BE2C (cell line): ENCODE measurements at regions not wholly inside any gene's neighbourhood (a gene's known extent, or its start where the extent isn't known, plus 50 kb on each side); places are given as distances from the start of the nearest gene placed in this dataset.

Experiments
- DNase-seq: peaks from one replicate; pipeline ENCODE4 v3.0.0-alpha.2; 2020
- H3K27me3 ChIP-seq: fragments of 250-450 bp; sonication (Bioruptor Pico); 2 replicates; pipeline ENCODE4 v1.5.1; 2020; ENCODE audit warnings: mild to moderate bottlenecking
- H3K36me3 ChIP-seq: fragments of 250-450 bp; sonication (Bioruptor Pico); 2 replicates; pipeline ENCODE4 v1.5.1; 2020; ENCODE audit warnings: mild to moderate bottlenecking
- H3K4me1 ChIP-seq: fragments of 250-450 bp; sonication (Bioruptor Pico); 2 replicates; pipeline ENCODE4 v1.5.1; 2020
- H3K4me3 ChIP-seq: 2 replicates; pipeline ENCODE4 v1.5.1; 2011; ENCODE audit warnings: low read depth, low read length
- H3K9me3 ChIP-seq: fragments of 250-450 bp; sonication (Bioruptor Pico); 2 replicates; pipeline ENCODE4 v1.5.1; 2020
- TF ChIP-seq, protein P1 (sequence below): IDR thresholded peaks from 2 replicates; pipeline ENCODE4 v1.5.1; 2012; ENCODE audit warnings: mild to moderate bottlenecking, low read depth, low read length

DNA sequence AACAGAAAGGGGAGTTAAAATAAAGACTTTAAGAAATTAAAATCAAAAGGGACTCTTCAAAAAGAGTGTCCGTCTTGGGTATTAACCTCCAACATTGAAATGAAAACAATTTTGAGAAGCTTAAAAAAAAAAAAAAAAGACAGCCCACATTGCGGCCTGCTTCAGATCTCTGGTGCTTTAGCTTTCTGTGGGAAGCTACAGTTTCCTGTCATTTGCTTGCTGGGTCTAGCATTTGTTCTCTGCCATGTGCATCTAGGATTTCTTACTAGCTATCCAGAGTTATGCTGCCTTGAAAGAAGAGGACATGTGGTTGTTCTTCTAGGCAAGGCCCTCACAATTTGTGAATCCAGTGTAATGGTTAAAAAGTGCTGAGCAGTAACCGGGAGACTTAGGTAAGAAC is 375.3 kb downstream of the SLC4A3 start:
- no peak overlapping the region for H3K4me3 ChIP-seq
- H3K9me3 ChIP-seq = no peaks in the 10 kb centered on the region
- H3K27me3 ChIP-seq = peaks cover 3% of the 10 kb centered on the region; the same call in 1 of the 2 replicates
- H3K4me1 ChIP-seq = no peaks in the 10 kb centered on the region
- DNase-seq = no peak
- H3K36me3 ChIP-seq = no peaks in the 10 kb centered on the region
- TF ChIP-seq, protein P1, sequence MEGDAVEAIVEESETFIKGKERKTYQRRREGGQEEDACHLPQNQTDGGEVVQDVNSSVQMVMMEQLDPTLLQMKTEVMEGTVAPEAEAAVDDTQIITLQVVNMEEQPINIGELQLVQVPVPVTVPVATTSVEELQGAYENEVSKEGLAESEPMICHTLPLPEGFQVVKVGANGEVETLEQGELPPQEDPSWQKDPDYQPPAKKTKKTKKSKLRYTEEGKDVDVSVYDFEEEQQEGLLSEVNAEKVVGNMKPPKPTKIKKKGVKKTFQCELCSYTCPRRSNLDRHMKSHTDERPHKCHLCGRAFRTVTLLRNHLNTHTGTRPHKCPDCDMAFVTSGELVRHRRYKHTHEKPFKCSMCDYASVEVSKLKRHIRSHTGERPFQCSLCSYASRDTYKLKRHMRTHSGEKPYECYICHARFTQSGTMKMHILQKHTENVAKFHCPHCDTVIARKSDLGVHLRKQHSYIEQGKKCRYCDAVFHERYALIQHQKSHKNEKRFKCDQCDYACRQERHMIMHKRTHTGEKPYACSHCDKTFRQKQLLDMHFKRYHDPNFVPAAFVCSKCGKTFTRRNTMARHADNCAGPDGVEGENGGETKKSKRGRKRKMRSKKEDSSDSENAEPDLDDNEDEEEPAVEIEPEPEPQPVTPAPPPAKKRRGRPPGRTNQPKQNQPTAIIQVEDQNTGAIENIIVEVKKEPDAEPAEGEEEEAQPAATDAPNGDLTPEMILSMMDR = no peak

DNA sequence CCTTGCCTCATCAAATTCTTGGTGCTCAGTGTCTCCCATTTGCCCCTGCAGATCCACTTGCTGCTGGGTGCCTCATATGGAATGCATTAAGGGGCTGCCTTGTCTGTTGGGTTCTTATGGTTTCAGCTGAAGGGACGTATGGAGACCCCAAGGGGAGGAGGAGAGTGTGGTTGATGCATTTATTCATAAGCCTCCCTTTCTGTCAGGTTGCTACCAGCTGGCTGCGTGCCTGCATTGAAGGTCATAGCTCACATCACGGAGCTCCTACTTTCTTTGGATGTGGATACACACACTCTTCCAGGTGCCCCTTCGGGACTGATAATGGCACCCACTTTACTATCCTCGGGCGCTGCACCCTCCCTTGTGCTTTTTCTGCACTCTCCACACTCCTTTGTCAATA is 377.9 kb downstream of the SLC4A3 start:
- DNase-seq = no peak
- no peaks in the 10 kb centered on the region for H3K4me1 ChIP-seq
- H3K36me3 ChIP-seq = no peaks in the 10 kb centered on the region
- no peaks in the 10 kb centered on the region for H3K9me3 ChIP-seq
- peaks cover 3% of the 10 kb centered on the region; the same call in 1 of the 2 replicates for H3K27me3 ChIP-seq
- H3K4me3 ChIP-seq = no peak overlapping the region
- TF ChIP-seq, protein P1 = no peak

DNA sequence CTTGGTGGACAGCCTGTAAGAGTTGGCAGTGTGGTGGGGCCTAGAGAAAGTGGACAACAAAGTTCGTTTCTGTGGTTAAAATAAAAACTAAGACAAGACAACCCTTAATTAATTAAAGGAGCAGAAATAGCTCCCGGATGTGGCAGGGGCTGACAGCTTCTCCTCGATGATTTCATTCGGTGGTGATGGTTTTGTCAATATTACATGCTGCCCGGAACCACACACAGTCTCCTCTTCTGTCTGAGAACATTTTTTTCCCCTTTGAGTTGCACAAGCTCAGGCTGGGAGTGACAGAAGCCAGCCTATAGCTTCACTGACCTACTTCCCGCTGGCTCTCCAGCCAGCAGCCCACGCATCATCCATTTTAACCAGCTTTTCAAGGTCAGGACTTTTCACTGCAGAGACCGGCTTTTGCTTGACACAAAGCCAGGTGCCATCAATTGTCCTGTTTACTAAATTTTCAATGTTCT is 378.8 kb downstream of the SLC4A3 start:
- H3K4me3 ChIP-seq = no peak overlapping the region
- no peaks in the 10 kb centered on the region for H3K36me3 ChIP-seq
- H3K27me3 ChIP-seq = peaks cover 3% of the 10 kb centered on the region; the same call in 1 of the 2 replicates
- TF ChIP-seq, protein P1 = no peak
- H3K4me1 ChIP-seq = no peaks in the 10 kb centered on the region
- H3K9me3 ChIP-seq = no peaks in the 10 kb centered on the region
- DNase-seq = no peak

DNA sequence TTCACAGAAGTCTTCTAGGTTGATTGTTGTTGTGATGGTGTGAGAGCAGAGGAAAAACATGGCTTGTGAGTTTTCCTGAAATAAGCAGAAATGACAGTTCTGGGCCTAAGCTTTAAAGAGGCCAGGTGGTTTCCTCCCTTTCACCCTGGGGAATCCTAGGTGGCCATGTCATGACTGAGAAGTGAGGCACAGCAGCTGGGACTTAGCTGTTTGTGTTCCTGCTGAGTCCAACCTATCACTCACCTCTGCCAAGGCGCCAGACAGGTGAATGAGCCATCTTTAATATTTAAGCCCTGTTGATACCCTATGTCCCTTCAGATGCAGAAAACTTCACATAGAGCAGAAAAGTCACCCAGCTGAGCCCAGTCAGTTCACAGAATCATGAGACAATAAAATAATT is 384.4 kb downstream of the SLC4A3 start:
- Histone ChIP-seq H3K4me1 (no peaks in the 10 kb centered on the region), H3K4me3 (no peak overlapping the region)

DNA sequence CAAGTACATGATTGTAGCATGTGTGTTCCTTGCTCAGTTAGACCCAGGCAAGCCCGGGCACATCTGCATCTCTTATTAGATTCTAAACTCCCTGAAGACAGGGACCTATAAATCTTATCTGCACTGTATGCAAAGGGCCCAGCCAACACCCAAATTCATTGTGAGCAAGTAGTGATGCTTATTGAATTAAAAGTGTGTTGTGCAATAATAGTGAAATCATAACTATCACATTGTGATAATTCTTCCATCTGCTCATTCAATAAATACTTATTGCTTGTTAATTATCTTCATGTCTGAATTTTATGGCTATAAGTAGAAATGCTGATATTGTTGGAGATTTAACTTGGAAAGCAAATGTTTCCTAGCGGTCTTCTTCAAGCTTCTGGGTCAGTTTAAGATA is 387.5 kb downstream of the SLC4A3 start:
- no peaks in the 10 kb centered on the region for H3K36me3 ChIP-seq
- no peak for DNase-seq
- TF ChIP-seq, protein P1 = no peak

More for the DNA sequence above, 384.4 kb downstream of the SLC4A3 start:
- Histone ChIP-seq H3K9me3 (no peaks in the 10 kb centered on the region), H3K36me3 (no peaks in the 10 kb centered on the region), H3K27me3 (no peaks in the 10 kb centered on the region)
- TF ChIP-seq, protein P1 = no peak
- no peak for DNase-seq

DNA sequence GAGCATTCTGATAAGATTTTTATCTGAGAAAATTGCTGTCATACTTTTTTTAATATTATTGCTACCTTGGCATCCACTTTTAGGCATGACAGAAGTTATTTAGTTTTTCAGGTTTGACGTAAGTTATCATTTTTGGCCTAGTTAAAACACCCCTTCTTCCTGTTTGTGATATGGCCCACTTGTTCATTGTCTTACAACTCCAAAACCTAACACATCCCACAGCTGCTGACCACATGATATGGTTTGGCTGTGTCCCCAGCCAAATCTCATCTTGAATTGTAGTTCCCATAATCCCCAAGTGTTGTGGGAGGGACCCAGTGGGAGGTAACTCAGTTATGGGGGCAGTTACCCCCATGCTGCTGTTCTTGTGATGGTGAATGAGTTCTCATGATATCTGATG is 388.1 kb downstream of the SLC4A3 start:
- TF ChIP-seq, protein P1 = no peak
- H3K4me3 ChIP-seq = no peak overlapping the region
- no peaks in the 10 kb centered on the region for H3K4me1 ChIP-seq
- H3K9me3 ChIP-seq = no peaks in the 10 kb centered on the region
- H3K27me3 ChIP-seq = no peaks in the 10 kb centered on the region
- DNase-seq = no peak
- H3K36me3 ChIP-seq = no peaks in the 10 kb centered on the region

More for the DNA sequence above, 387.5 kb downstream of the SLC4A3 start:
- H3K27me3 ChIP-seq = no peaks in the 10 kb centered on the region
- no peaks in the 10 kb centered on the region for H3K9me3 ChIP-seq
- no peaks in the 10 kb centered on the region for H3K4me1 ChIP-seq
- H3K4me3 ChIP-seq = no peak overlapping the region
